Activated effector memory CD4-positive, alpha-beta T cell treated with anti-CD3 and anti-CD28 coated beads, Interleukin-2, amount 50 U/mL, for 16 hours (primary cell): ENCODE measurements at regions not wholly inside any gene's neighbourhood (a gene's known extent, or its start where the extent isn't known, plus 50 kb on each side); places are given as distances from the start of the nearest gene placed in this dataset.

ENCODE experiments used
- DNase-seq: peaks from one replicate; pipeline ENCODE4 v3.0.0-alpha.2; 2020

GRCh38 chr18:47593744-47594472, 336.6 kb downstream of the SMAD2 start:
- DNase-seq = no peak

GRCh38 chr18:47591429-47591828, 339.0 kb downstream of the SMAD2 start:
- DNase-seq = no peak

GRCh38 chr18:47587587-47587986, 336.1 kb upstream of the SKOR2 start:
- DNase-seq = no peak

- no peak for DNase-seq
These were observed 335.1 kb upstream of the SKOR2 start for GRCh38 chr18:47586418-47587070.

GRCh38 chr18:47585914-47586313, 334.5 kb upstream of the SKOR2 start:
- no peak for DNase-seq

- DNase-seq = no peak
These were observed 333.7 kb upstream of the SKOR2 start for GRCh38 chr18:47585136-47585535.

GRCh38 chr18:47582093-47582492, 330.6 kb upstream of the SKOR2 start:
- no peak for DNase-seq

GRCh38 chr18:47577520-47577919, 326.1 kb upstream of the SKOR2 start:
- no peak for DNase-seq

GRCh38 chr18:47574966-47575365, 323.5 kb upstream of the SKOR2 start:
- DNase-seq = no peak

GRCh38 chr18:47571957-47572356, 320.5 kb upstream of the SKOR2 start:
- no peak for DNase-seq

GRCh38 chr18:47566809-47567208, 315.3 kb upstream of the SKOR2 start:
- no peak for DNase-seq

GRCh38 chr18:47560723-47561715, 309.6 kb upstream of the SKOR2 start:
- no peak for DNase-seq

- DNase-seq = no peak
These were observed 306.8 kb upstream of the SKOR2 start for GRCh38 chr18:47558110-47558750.

GRCh38 chr18:47557160-47557559, 305.7 kb upstream of the SKOR2 start:
- no peak for DNase-seq

- DNase-seq = no peak
These were observed 301.3 kb upstream of the SKOR2 start for GRCh38 chr18:47552783-47553182.

- DNase-seq = no peak
These were observed 299.2 kb upstream of the SKOR2 start for GRCh38 chr18:47550611-47551010.

- no peak for DNase-seq
These were observed 297.6 kb upstream of the SKOR2 start for GRCh38 chr18:47549021-47549540.

- DNase-seq = no peak
These were observed 296.2 kb upstream of the SKOR2 start for GRCh38 chr18:47547539-47548202.

GRCh38 chr18:47545613-47546012, 294.2 kb upstream of the SKOR2 start:
- no peak for DNase-seq

- no peak for DNase-seq
These were observed 291.6 kb upstream of the SKOR2 start for GRCh38 chr18:47543080-47543479.

GRCh38 chr18:47542551-47542950, 291.1 kb upstream of the SKOR2 start:
- DNase-seq = no peak

GRCh38 chr18:47531717-47532116, 280.3 kb upstream of the SKOR2 start:
- no peak for DNase-seq
